Mucosa of descending colon (tissue), 3 donors: ENCODE measurements at regions not wholly inside any gene's neighbourhood (a gene's known extent, or its start where the extent isn't known, plus 50 kb on each side); places are given as distances from the start of the nearest gene placed in this dataset.

Experiments
- ATAC-seq: fragments of 200-7000 bp; cut with Tn5 transposase; one replicate; pipeline ENCODE4 v1.9.1; 2020; ENCODE audit warnings: mild to moderate bottlenecking, moderate library complexity
- DNase-seq, 3 donors: peaks; one replicate each; pipeline ENCODE4 v3.0.0-alpha.2; 2020
- H3K36me3 ChIP-seq: fragments of 200-600 bp; one replicate; pipeline ENCODE4 v1.8.0; 2021; ENCODE audit warnings: low read depth, mild to moderate bottlenecking
- H3K4me1 ChIP-seq: fragments of 200-600 bp; one replicate; pipeline ENCODE4 v1.8.0; 2021; ENCODE audit warnings: low read depth, mild to moderate bottlenecking
- H3K4me3 ChIP-seq: fragments of 200-600 bp; one replicate; pipeline ENCODE4 v1.8.0; 2021; ENCODE audit warnings: mild to moderate bottlenecking
- H3K9me3 ChIP-seq: fragments of 200-600 bp; one replicate; pipeline ENCODE4 v1.8.0; 2021; ENCODE audit warnings: mild to moderate bottlenecking
- intact Hi-C, 2 donors: fragments of 100-400 bp; cut with DNase I in 1 of 2; cut with micrococcal nuclease in 1 of 2; formaldehyde crosslinking; loops; one replicate each; pipeline versions ENCODE4 v1.11.0 to v1.11.1; 2022; cut with DNase I, micrococcal nuclease
- TF ChIP-seq, protein P1 (sequence below): fragments of 200-600 bp; IDR thresholded peaks from one replicate; pipeline ENCODE4 v1.8.0; 2022; ENCODE audit warnings: antibody characterized with exemption, mild to moderate bottlenecking
- donor health status: DM: no; HTN: no; CAD: no; lungs with moderate emphysema.
- donor health status: DM: no; HTN: no; CAD: no.
- donor health status: DM: no; HTN: yes; CAD: no.

DNA sequence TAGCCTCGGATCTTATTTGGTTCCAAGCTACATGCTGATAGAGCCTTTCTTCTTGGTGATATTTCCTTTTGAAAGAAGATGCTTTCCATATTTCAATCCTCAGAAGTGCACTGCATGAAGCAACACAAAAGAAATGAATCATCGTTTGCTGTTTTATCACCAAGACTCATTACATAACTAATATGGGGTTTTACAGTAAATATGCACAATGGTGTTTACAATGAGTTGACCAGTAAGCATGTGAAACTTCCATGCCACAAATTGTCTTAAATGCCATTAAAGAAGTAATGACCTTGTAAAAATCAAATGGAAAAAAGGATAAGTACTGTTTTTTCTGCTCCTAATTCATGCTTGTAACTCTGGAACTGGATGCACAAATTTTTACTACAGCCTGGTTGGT, 1017.0 kb upstream of the GHITM start:
- Histone ChIP-seq H3K36me3 (no peaks in the 10 kb centered on the region), H3K4me1 (no peaks in the 10 kb centered on the region), H3K4me3 (no peak overlapping the region), H3K9me3 (peaks cover 6% of the 10 kb centered on the region)
- no peak for ATAC-seq
- TF ChIP-seq, protein P1, sequence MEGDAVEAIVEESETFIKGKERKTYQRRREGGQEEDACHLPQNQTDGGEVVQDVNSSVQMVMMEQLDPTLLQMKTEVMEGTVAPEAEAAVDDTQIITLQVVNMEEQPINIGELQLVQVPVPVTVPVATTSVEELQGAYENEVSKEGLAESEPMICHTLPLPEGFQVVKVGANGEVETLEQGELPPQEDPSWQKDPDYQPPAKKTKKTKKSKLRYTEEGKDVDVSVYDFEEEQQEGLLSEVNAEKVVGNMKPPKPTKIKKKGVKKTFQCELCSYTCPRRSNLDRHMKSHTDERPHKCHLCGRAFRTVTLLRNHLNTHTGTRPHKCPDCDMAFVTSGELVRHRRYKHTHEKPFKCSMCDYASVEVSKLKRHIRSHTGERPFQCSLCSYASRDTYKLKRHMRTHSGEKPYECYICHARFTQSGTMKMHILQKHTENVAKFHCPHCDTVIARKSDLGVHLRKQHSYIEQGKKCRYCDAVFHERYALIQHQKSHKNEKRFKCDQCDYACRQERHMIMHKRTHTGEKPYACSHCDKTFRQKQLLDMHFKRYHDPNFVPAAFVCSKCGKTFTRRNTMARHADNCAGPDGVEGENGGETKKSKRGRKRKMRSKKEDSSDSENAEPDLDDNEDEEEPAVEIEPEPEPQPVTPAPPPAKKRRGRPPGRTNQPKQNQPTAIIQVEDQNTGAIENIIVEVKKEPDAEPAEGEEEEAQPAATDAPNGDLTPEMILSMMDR = no peak
- intact Hi-C loops = no loop called here
- no peak for DNase-seq

GRCh38 chr10:83127942-83128575, 1011.2 kb upstream of the GHITM start:
- intact Hi-C loops = no loop called here
- H3K9me3 ChIP-seq = peaks cover 11% of the 10 kb centered on the region
- DNase-seq (no peak), ATAC-seq (no peak)
- no peaks in the 10 kb centered on the region for H3K36me3 ChIP-seq
- H3K4me3 ChIP-seq = no peak overlapping the region
- TF ChIP-seq, protein P1 = no peak
- H3K4me1 ChIP-seq = no peaks in the 10 kb centered on the region

DNA sequence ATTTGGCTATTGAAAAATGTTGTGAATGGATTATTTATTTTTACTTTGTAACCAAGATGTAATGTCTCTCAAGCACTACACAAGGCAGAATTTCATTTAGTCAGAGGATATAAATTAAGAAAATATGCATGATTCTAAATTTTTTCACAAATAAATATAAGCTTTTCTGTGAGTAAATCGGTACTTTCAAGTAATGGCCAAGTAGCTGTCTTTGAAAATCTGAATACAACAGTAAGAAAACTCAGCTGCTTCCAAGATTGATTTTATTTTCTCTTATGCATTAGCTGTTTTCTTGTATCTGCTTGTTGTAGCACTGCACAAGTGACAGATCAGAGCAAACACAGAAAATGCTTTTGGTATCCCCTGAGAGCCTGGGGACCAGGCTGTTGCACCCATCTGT, 998.5 kb upstream of the GHITM start:
- ATAC-seq (no peak), DNase-seq (no peak)
- H3K36me3 ChIP-seq = no peaks in the 10 kb centered on the region

GRCh38 chr10:83142074-83142563, 997.2 kb upstream of the GHITM start:
- Histone ChIP-seq H3K4me3 (no peak overlapping the region), H3K36me3 (no peaks in the 10 kb centered on the region), H3K9me3 (no peaks in the 10 kb centered on the region), H3K4me1 (no peaks in the 10 kb centered on the region)
- DNase-seq (no peak), ATAC-seq (no peak)
- intact Hi-C loops = no loop called here
- TF ChIP-seq, protein P1 = no peak

More for the DNA sequence above, 998.5 kb upstream of the GHITM start:
- TF ChIP-seq, protein P1 = no peak
- Histone ChIP-seq H3K4me3 (no peak overlapping the region), H3K9me3 (no peaks in the 10 kb centered on the region), H3K4me1 (no peaks in the 10 kb centered on the region)
- intact Hi-C loops = no loop called here

- no peaks in the 10 kb centered on the region for H3K4me1 ChIP-seq
- no peaks in the 10 kb centered on the region for H3K36me3 ChIP-seq
- H3K9me3 ChIP-seq = no peaks in the 10 kb centered on the region
- no peak overlapping the region for H3K4me3 ChIP-seq
- no peak for DNase-seq
- intact Hi-C loops = no loop called here
- ATAC-seq = no peak
- TF ChIP-seq, protein P1 = no peak
Observed at GRCh38 chr10:83144461-83144860, 994.8 kb upstream of the GHITM start.

DNA sequence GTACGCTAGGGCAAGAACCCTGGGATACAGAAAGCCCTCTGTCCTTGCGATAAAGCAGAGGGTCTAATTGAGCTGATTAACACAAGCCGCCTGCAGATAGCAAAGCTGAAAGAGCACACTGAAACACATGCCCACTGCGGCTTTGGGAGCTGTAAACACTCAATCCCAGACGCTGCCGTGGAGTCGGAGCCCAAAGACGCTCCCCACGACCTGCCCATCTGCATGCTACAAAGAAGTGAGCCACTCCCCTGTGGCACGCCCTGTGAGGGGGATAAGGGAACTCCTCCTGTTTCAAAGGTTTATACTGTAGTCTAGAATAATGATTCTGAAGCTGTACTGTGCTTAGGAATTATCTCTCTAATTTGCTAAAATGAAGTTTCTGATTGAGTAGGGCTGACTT, 985.6 kb upstream of the GHITM start:
- TF ChIP-seq, protein P1 = no peak
- intact Hi-C loops = no loop called here
- DNase-seq (no peak), ATAC-seq (no peak)
- H3K4me3 ChIP-seq = no peak overlapping the region
- no peaks in the 10 kb centered on the region for H3K9me3 ChIP-seq
- H3K36me3 ChIP-seq = no peaks in the 10 kb centered on the region
- H3K4me1 ChIP-seq = no peaks in the 10 kb centered on the region
